Chondrocyte (in vitro differentiated cells): ENCODE measurements at regions not wholly inside any gene's neighbourhood (a gene's known extent, or its start where the extent isn't known, plus 50 kb on each side); places are given as distances from the start of the nearest gene placed in this dataset.
"Not testable (repeated sequence)": the region's sequence is repeated elsewhere in the genome, so short reads cannot be mapped to it uniquely, and the experiment has no call there.

Experiments used
- DNase-seq: peaks from one replicate; pipeline ENCODE4 v3.0.0; 2021; ENCODE audit warnings: mixed read lengths, low spot score
- H3K27ac Mint-ChIP-seq: one replicate; pipeline ENCODE4 v1.8.0; 2021; ENCODE audit warnings: mild to moderate bottlenecking, moderate library complexity, mixed read lengths; ENCODE audit not compliant: unreplicated experiment
- H3K27me3 Mint-ChIP-seq: 2 replicates; pipeline ENCODE4 v1.8.0; 2021; ENCODE audit warnings: low read depth, mixed read lengths
- H3K36me3 Mint-ChIP-seq: 2 replicates; pipeline ENCODE4 v1.8.0; 2021; ENCODE audit warnings: low read depth, mixed read lengths
- H3K4me1 Mint-ChIP-seq: 2 replicates; pipeline ENCODE4 v1.8.0; 2021; ENCODE audit warnings: low read depth, mild to moderate bottlenecking, mixed read lengths
- H3K4me3 Mint-ChIP-seq: one replicate; pipeline ENCODE4 v1.8.0; 2021; ENCODE audit warnings: mild to moderate bottlenecking, moderate library complexity, mixed read lengths; ENCODE audit not compliant: unreplicated experiment
- H3K9me3 Mint-ChIP-seq: 2 replicates; pipeline ENCODE4 v1.8.0; 2021; ENCODE audit warnings: low read depth, mixed read lengths
- CTCF ChIP-seq: fragments of 200-600 bp; sonication (generic); IDR thresholded peaks from 2 replicates; pipeline ENCODE4 v1.5.0; 2021; ENCODE audit warnings: antibody characterized with exemption, mild to moderate bottlenecking, moderate library complexity

- H3K4me1 Mint-ChIP-seq, result no peaks in the 10 kb centered on the region
- H3K4me3 Mint-ChIP-seq, result no peak overlapping the region
- no peaks in the 10 kb centered on the region for H3K27me3 Mint-ChIP-seq
- no peaks in the 10 kb centered on the region for H3K9me3 Mint-ChIP-seq
- H3K27ac Mint-ChIP-seq, result no peak overlapping the region
- DNase-seq, result no peak
- TF ChIP-seq CTCF, result no peak
- peaks cover 8% of the 10 kb centered on the region for H3K36me3 Mint-ChIP-seq
Measured at GRCh38 chr3:124650798-124651197, 79.5 kb upstream of the UMPS start.

- DNase-seq, H3K27ac Mint-ChIP-seq, H3K27me3 Mint-ChIP-seq, H3K4me1 Mint-ChIP-seq, H3K4me3 Mint-ChIP-seq, H3K9me3 Mint-ChIP-seq, H3K36me3 Mint-ChIP-seq: not testable (repeated sequence)
Measured at GRCh38 chr3:124651416-124651815, 78.8 kb upstream of the UMPS start.

GRCh38 chr3:124652009-124652408 lies 78.2 kb upstream of the UMPS start:
- H3K4me3 Mint-ChIP-seq, result no peak overlapping the region
- no peaks in the 10 kb centered on the region for H3K4me1 Mint-ChIP-seq
- no peak for DNase-seq
- peaks cover 8% of the 10 kb centered on the region for H3K36me3 Mint-ChIP-seq
- H3K9me3 Mint-ChIP-seq, result no peaks in the 10 kb centered on the region
- H3K27me3 Mint-ChIP-seq, result no peaks in the 10 kb centered on the region
- no peak for TF ChIP-seq CTCF
- no peak overlapping the region for H3K27ac Mint-ChIP-seq

GRCh38 chr3:124653071-124653796 lies 77.0 kb upstream of the UMPS start:
- Mint-ChIP-seq H3K36me3 (peaks cover 14% of the 10 kb centered on the region), H3K4me1 (no peaks in the 10 kb centered on the region), H3K4me3 (no peak overlapping the region), H3K9me3 (no peaks in the 10 kb centered on the region), H3K27ac (no peak overlapping the region), H3K27me3 (no peaks in the 10 kb centered on the region)
- no peak for DNase-seq
- no peak for TF ChIP-seq CTCF

GRCh38 chr3:124653797-124654469 lies 76.3 kb upstream of the UMPS start:
- peaks cover 14% of the 10 kb centered on the region for H3K36me3 Mint-ChIP-seq
- no peak overlapping the region for H3K27ac Mint-ChIP-seq

More at GRCh38 chr3:124653797-124654469, 76.3 kb upstream of the UMPS start:
- H3K9me3 Mint-ChIP-seq, result no peaks in the 10 kb centered on the region
- H3K27me3 Mint-ChIP-seq, result no peaks in the 10 kb centered on the region
- no peak for TF ChIP-seq CTCF
- no peak overlapping the region for H3K4me3 Mint-ChIP-seq
- no peaks in the 10 kb centered on the region for H3K4me1 Mint-ChIP-seq
- no peak for DNase-seq
